ENCODE measurements at regions not wholly inside any gene's neighbourhood (a gene's known extent, or its start where the extent isn't known, plus 50 kb on each side); places are given as distances from the start of the nearest gene placed in this dataset.

- no peak for DNase-seq
Measured at GRCh38 chr10:3622845-3623621, 162.0 kb downstream of the KLF6 start.

- no peak for DNase-seq
Measured at GRCh38 chr10:3622427-3622826, 162.6 kb downstream of the KLF6 start.

- no peak for DNase-seq
Measured at GRCh38 chr10:3620818-3621217, 164.2 kb downstream of the KLF6 start.

- DNase-seq, result peak; percentile 54
Measured at GRCh38 chr10:3619241-3619640, 165.8 kb downstream of the KLF6 start.

- DNase-seq, result no peak
Measured at GRCh38 chr10:3616880-3617279, 168.1 kb downstream of the KLF6 start.

GRCh38 chr10:3613318-3613717, 171.7 kb downstream of the KLF6 start:
- no peak for DNase-seq

GRCh38 chr10:3612183-3613001, 172.6 kb downstream of the KLF6 start:
- DNase-seq, result no peak

GRCh38 chr10:3606309-3606708, 178.7 kb downstream of the KLF6 start:
- no peak for DNase-seq

- no peak for DNase-seq
Measured at GRCh38 chr10:3605882-3606281, 179.1 kb downstream of the KLF6 start.

- no peak for DNase-seq
Measured at GRCh38 chr10:3595736-3596135, 189.3 kb downstream of the KLF6 start.

- no peak for DNase-seq
Measured at GRCh38 chr10:3593611-3594010, 191.4 kb downstream of the KLF6 start.

- no peak for DNase-seq
Measured at GRCh38 chr10:3592424-3592823, 192.6 kb downstream of the KLF6 start.

GRCh38 chr10:3588816-3589215, 196.2 kb downstream of the KLF6 start:
- DNase-seq, result no peak

GRCh38 chr10:3588346-3588745, 196.7 kb downstream of the KLF6 start:
- no peak for DNase-seq

GRCh38 chr10:3584926-3585784, 199.9 kb downstream of the KLF6 start:
- DNase-seq, result no peak

- DNase-seq, result no peak
Measured at GRCh38 chr10:3580565-3580964, 204.4 kb downstream of the KLF6 start.

GRCh38 chr10:3579845-3580244, 205.2 kb downstream of the KLF6 start:
- DNase-seq, result no peak

- DNase-seq, result no peak
Measured at GRCh38 chr10:3578682-3579081, 206.3 kb downstream of the KLF6 start.

- no peak for DNase-seq
Measured at GRCh38 chr10:3578159-3578558, 206.8 kb downstream of the KLF6 start.

- no peak for DNase-seq
Measured at GRCh38 chr10:3574451-3574850, 210.6 kb downstream of the KLF6 start.

GRCh38 chr10:3573498-3573897, 211.5 kb downstream of the KLF6 start:
- no peak for DNase-seq

GRCh38 chr10:3571310-3571825, 213.6 kb downstream of the KLF6 start:
- no peak for DNase-seq

- DNase-seq, result no peak
Measured at GRCh38 chr10:3570855-3571266, 214.1 kb downstream of the KLF6 start.

Data from NCI-H1417 treated with DMSO at 0.1 percent for 48 hours (cell line).